Activated naive CD4-positive, alpha-beta T cell treated with anti-CD3 and anti-CD28 coated beads, Interleukin-2, amount 50 U/mL, for 72 hours (primary cell): ENCODE measurements at regions not wholly inside any gene's neighbourhood (a gene's known extent, or its start where the extent isn't known, plus 50 kb on each side); places are given as distances from the start of the nearest gene placed in this dataset.

ENCODE experiments used
- ATAC-seq, 2 donors: fragments of 150-1000 bp; cut with Tn5 transposase; 2 replicates each; pipeline ENCODE4 v1.10.0; 2021; ENCODE audit warnings: mild to moderate bottlenecking in 2 of 2, moderate library complexity in 2 of 2
- DNase-seq, 2 donors: peaks; one replicate each; pipeline ENCODE4 v3.0.0; 2021 to 2022; ENCODE audit warnings: low spot score in 2 of 2
- H3K27ac Mint-ChIP-seq, 2 donors: one replicate each; pipeline ENCODE4 v1.8.0; 2022; ENCODE audit warnings: mild to moderate bottlenecking in 2 of 2, mixed read lengths in 2 of 2
- H3K36me3 Mint-ChIP-seq, 2 donors: one replicate each; pipeline ENCODE4 v1.8.0; 2022; ENCODE audit warnings: mixed read lengths in 2 of 2
- H3K9me3 Mint-ChIP-seq, 2 donors: one replicate each; pipeline ENCODE4 v1.8.0; 2022; ENCODE audit warnings: mixed read lengths in 2 of 2

DNA sequence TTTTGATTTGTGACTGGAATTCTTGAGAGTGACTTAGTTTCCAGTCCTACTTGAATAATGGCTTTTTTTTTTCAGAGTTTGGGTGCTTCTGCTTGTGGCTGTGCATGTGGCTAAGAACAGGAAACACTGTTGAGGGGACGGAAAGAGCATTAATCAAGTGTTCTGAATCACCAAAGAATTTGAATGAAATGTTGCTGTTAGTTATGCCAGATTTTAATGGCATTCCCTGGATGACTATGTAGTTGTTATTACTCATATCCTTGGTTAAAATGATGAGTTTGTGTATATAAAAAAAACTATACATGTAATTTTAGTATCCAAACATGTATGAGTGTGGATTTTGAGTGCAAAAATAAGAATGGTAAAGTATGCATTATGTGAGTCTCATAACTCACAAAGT is 347.9 kb downstream of the BCAT1 start:
- ATAC-seq = peak; percentile 37 to 89
- DNase-seq = no peak
- H3K27ac Mint-ChIP-seq = no peak overlapping the region
- no peaks in the 10 kb centered on the region for H3K36me3 Mint-ChIP-seq
- H3K9me3 Mint-ChIP-seq = peaks cover 5% of the 10 kb centered on the region in 2 donors

DNA sequence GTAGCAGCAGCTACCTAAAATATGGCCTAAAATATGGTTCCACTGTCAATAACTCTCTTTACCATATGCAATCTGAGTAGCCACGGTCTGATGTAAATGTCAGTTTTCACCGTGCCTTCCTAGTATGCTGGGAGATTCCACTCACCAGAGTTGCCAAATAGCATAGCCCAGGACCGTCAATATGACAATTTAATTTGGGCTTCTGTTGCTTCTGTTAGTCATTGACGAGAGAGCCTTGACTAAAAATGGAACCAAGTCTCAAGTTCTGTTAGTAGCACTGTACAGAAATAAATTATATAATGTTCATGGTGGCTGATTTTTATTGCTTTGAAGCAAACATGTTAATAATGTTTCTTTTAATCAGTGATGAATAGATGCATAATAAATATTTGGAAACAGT is 348.4 kb downstream of the BCAT1 start:
- DNase-seq = no peak
- peak in 1 of 2 donors; percentile 76 for ATAC-seq
- Mint-ChIP-seq H3K9me3 (peaks cover 4% of the 10 kb centered on the region in 2 donors), H3K27ac (no peak overlapping the region), H3K36me3 (no peaks in the 10 kb centered on the region)

DNA sequence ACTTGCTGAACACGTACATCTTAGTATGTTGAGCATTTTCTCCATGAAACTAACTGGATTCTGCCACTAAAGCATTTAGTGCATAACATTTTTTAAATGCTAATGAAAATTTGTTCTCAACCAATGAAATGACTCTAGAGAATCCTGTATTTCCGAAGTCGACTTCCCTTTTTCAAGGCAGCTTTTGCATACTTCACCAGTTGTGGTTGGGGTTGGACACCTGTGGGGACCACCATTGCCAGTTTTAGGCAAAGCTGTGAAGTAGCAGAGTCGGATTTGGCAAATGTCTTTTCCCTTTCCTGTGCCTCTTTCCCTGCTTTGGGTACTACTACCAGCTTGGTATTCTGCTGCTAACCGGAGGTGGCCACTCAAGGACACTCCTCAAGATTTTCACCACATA is 349.2 kb downstream of the BCAT1 start:
- DNase-seq (no peak), ATAC-seq (no peak)
- H3K9me3 Mint-ChIP-seq = no peaks in the 10 kb centered on the region
- H3K36me3 Mint-ChIP-seq = no peaks in the 10 kb centered on the region
- no peak overlapping the region for H3K27ac Mint-ChIP-seq

DNA sequence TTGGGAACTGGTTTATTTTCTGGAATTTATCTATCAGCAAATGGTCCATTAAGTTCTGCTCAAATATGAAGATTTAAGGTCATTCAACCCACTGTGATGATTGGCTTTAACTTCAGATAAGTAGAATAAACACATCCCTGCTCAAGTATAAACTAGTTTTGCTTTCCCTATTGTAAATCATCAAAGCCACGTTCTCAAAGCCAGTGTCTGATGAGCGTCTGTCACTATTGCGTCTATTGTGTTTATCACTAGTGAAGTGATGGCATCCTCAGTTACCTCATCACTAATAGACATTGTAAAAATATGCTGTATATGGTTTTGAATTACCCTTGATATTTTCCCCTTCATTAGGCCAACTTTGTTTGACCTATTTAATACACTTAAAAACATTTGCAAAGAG is 351.3 kb downstream of the BCAT1 start:
- DNase-seq = no peak
- ATAC-seq = no peak
- Mint-ChIP-seq H3K27ac (no peak overlapping the region), H3K36me3 (no peaks in the 10 kb centered on the region), H3K9me3 (peaks cover 4 to 5% of the 10 kb centered on the region in 2 donors)

DNA sequence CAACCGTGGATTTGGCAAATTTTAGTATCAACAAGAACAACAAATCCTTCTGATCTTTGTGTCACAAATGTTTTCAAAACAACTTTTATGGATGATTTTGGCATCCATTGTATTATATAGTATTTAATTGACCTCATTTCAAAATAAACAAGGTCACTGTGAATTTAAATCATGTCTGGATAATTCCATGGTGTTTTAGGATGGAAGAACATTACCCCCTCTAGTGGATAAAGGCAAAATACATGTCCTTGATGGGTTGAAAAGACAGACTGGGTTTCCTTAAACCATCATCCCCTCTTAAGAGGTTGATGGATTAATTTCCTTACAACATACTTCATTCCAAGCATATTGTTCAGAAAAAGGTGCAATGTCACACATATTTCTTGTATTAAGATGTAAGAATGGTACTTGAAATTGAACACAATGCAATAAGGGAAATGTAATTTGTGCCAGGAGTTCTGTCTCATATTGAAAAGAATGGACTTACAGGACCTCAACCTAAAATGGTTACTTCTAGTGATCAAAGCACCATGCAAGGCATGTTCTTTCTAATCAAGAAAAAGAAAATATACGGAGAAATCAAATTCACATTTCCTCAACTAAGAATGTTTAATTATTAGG is 352.0 kb downstream of the BCAT1 start:
- peaks cover 4 to 5% of the 10 kb centered on the region in 2 donors for H3K9me3 Mint-ChIP-seq
- DNase-seq (no peak), ATAC-seq (no peak)
- H3K27ac Mint-ChIP-seq = no peak overlapping the region
- H3K36me3 Mint-ChIP-seq = no peaks in the 10 kb centered on the region

DNA sequence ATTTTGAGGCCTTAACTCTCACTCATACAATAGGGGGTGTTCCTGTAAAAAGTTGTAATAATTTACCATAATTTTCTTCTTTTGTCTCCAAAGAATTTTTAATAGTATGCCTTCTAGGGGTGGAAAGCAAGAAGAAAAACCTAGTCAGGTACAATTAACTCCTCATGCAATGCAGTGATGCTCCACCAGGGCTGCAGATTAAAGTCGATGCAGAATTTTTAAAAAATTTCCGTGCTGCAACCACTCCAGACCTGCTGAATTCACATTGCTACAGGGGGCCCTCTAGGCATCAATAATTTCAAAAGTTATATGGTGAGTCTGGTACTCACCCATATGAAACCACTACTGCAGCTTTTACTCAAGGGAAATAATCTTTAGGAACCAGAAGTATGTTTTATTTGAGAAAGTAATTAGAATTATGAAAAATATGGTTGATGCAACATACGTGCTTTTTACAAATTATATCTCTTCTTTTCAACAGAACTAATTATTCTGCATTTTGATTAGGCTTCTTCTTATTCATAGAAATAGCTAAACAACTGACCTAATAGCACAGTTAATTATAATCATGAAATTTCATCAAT is 353.2 kb downstream of the BCAT1 start:
- no peak for ATAC-seq
- no peaks in the 10 kb centered on the region for H3K36me3 Mint-ChIP-seq
- peaks cover 4 to 5% of the 10 kb centered on the region in 2 donors for H3K9me3 Mint-ChIP-seq
- no peak for DNase-seq
- H3K27ac Mint-ChIP-seq = no peak overlapping the region

DNA sequence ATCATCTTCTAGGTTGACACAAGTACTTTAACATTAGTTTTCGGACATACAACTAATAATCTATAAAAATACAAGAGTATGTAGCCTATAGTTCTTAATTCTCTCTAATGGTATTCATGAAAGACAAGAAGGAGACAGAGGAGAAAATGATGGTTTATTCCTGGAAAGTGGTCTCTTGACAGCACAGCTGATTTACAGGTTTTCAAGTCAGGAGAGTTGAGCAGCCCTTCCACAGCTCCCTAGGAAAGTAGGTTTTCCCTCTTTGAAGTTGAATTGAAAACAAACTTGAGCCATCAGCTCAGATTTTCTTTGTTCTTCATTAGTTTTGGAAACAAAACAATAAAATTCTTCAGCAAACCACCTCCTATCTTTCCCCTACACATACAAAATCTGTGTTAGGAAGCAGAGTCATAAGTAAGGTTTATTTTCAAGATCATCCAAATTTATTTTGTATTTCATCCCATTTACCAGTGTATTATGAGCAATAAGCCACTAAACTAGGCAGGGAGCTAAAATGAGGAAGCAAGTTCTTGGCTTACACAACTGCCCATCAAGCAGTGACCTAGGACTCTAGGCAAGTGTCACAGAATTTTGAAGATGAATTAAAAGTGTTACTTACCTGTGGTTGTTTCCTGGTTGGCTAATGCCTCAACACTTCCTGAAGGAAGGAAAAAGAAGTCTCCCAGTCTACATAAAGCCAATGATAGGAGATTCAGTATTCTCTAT is 357.0 kb downstream of the BCAT1 start:
- Mint-ChIP-seq H3K9me3 (peaks cover 4 to 5% of the 10 kb centered on the region in 2 donors), H3K27ac (no peak overlapping the region), H3K36me3 (no peaks in the 10 kb centered on the region)
- ATAC-seq = no peak
- no peak for DNase-seq

DNA sequence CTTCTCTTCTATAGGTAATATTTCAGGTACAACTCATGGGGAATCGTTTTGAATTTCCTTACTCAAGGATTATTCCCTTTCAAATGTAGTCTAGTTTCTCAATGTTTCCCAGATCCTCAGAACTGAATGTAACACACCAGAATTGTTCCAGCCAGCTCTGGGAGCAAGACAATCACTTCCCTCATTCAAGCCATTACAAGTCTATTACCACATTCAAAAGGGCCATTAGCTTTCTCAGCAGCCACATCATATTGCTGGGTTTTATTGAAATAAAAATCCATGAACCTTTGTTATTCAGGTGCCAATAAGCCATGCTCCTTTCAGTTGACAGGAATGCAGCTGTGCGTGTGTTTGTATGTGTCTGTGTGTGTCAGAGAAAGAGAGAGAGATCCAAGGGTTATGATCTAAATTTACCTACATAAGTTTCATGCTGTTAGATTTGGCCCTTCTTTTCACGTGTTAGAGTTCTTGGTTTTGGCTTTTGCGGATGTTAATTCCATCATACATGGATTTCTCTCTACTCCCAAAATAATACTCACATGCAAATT is 357.7 kb downstream of the BCAT1 start:
- DNase-seq (no peak), ATAC-seq (no peak)
- Mint-ChIP-seq H3K9me3 (peaks cover 4 to 5% of the 10 kb centered on the region in 2 donors), H3K36me3 (no peaks in the 10 kb centered on the region), H3K27ac (no peak overlapping the region)

DNA sequence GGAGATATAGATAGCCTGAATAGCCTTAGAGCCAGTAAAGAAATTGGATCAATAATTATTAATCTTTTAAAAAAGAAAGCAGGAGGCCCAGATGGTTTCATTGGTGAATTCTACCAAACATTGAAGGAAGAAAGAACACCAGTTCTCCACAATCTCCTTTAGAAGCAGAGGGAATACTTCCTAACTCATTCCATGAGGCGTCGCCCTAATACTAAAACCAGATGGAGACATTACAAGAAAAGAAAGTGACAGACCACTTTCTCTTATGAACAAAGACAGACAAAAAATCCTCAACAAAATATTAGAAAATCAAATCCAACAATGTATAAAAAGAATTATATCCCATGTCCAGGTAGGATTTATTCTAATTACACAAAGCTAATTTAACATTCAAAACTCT is 362.6 kb downstream of the BCAT1 start:
- H3K9me3 Mint-ChIP-seq = peaks cover 7 to 13% of the 10 kb centered on the region in 2 donors
- ATAC-seq (no peak), DNase-seq (no peak)
- peaks cover 0 to 10% of the 10 kb centered on the region in 2 donors for H3K36me3 Mint-ChIP-seq
- H3K27ac Mint-ChIP-seq = no peak overlapping the region

DNA sequence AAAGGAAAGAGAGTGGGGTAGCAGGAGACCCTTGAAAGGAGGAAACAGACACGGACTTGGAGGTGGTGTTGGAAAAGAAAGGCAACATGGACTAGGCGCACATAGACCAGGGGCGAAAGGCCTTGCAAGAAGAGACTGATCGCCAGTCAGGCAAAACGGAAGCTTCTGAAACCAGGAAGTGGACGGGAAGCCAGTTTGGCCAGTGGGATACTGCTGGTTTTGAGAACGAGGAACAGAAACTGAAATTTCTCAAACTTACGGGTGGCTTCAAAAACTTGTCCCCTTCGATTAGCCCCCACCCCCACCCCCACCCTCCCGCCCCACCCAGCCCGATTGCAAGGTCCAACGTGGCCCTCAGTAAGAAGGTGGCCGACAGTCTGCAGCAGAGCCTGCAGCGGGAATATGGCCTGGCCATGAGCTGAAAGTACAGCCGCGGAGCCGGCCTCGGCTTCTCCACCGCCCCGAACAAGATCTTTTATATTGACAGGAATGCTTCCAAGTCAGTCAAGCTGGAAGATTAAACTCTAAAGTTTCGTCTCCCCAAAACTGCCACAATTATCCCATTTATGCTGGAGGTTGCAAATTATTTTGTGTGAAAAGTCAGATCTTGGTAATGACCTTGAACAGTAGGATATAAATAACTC is 364.7 kb downstream of the BCAT1 start:
- DNase-seq (no peak), ATAC-seq (no peak)
- Mint-ChIP-seq H3K36me3 (peaks cover 2 to 10% of the 10 kb centered on the region in 2 donors), H3K27ac (no peak overlapping the region), H3K9me3 (peaks cover 16 to 17% of the 10 kb centered on the region in 2 donors)

DNA sequence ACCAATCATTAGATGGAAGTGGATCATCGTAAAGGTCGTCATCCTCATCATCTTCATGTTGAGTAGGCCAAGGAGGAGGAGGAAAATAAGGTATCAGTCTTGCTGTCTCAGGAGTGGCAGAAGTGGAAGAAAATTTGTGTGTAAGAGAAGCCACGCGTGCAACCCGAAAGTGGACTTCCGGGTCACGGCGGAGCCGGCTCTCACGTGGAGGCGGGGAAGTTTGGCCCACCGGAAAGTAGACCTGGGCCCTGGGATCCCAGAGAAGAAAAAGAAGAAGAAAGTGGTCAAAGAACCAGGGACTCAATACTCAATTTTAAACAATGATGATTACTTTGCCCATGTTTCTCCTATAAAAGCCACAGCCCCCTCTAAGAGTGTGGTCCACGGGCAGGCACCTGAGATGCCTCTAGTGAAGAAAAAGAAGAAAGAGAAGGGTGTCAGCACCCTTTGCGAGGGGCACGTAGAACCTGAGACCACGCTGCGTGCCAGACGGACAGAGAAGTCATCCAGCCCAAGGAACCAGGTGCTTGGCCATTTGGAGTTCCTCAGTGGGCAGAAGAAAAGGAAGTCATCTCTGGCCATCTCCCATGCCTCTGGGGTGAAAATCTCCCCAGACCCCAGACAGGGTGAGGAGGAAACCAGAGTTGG is 365.8 kb downstream of the BCAT1 start:
- DNase-seq (no peak), ATAC-seq (no peak)
- H3K36me3 Mint-ChIP-seq = peaks cover 7 to 10% of the 10 kb centered on the region in 2 donors
- H3K9me3 Mint-ChIP-seq = peaks cover 20% of the 10 kb centered on the region in 2 donors
- peak overlapping the region in 1 of 2 donors; percentile 46 for H3K27ac Mint-ChIP-seq

DNA sequence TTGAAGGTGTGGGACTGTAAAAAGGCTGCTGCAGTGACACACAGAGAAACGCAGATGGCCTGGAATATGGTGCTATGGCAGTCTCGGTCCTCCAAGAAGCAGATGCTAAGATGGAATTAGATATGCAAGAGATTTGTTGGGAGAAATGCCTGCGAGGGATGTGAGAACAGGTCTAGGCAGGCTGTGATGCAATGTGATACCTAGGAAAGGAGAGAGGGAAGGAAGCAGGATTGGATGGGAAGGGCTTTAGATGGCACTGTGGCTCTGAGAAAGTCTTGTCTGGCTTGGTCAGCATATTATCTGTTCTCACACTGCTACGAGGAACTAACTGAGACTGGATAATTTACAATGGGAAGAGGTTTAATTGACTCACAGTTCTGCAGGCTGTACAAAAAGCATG is 374.4 kb downstream of the BCAT1 start:
- Mint-ChIP-seq H3K36me3 (peaks cover 0 to 15% of the 10 kb centered on the region in 2 donors), H3K9me3 (peaks cover 12 to 15% of the 10 kb centered on the region in 2 donors), H3K27ac (no peak overlapping the region)
- ATAC-seq (no peak), DNase-seq (no peak)

DNA sequence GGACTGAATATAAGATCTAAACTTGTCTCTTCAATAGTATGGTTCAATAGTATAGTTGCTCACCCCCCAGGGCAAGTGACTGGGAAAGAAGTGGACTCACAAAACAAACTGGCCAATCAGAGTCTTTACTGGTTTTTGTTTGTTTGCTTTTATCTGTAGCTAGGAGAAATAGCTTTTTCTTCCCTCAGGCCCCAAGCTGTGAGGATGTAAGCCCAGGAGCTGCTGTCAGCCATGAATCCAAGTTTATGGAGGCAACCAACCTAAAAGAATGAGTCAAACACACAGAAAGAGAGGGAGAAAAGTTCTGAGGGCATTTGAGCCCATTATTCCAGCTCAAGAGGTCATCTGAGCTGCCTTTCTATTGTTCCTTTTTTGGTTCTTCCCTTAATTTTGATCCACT is 375.3 kb downstream of the BCAT1 start:
- ATAC-seq = no peak
- Mint-ChIP-seq H3K27ac (no peak overlapping the region), H3K36me3 (peaks cover 0 to 7% of the 10 kb centered on the region in 2 donors), H3K9me3 (peaks cover 5 to 9% of the 10 kb centered on the region in 2 donors)
- DNase-seq = no peak

DNA sequence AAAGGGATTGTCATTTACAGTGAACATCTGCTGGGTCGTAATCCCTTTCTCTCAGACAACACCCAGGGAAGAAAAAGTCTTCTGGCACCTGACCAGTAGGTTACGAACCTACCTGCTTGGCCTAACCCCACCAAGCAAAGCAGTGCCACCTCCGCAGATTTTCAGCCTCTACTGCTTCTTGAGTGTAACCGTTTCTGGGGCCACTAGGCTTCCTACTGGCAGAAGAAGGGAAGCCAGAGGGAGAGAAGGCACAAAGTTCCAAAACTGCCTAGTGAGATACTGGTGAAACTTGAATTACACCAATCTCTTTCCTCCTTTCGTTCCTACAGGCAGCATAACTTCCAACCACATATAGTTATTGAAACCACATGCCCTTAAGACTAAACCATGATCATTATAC is 383.6 kb downstream of the BCAT1 start:
- Mint-ChIP-seq H3K9me3 (no peaks in the 10 kb centered on the region), H3K36me3 (peaks cover 0 to 6% of the 10 kb centered on the region in 2 donors), H3K27ac (no peak overlapping the region)
- ATAC-seq (no peak), DNase-seq (no peak)

DNA sequence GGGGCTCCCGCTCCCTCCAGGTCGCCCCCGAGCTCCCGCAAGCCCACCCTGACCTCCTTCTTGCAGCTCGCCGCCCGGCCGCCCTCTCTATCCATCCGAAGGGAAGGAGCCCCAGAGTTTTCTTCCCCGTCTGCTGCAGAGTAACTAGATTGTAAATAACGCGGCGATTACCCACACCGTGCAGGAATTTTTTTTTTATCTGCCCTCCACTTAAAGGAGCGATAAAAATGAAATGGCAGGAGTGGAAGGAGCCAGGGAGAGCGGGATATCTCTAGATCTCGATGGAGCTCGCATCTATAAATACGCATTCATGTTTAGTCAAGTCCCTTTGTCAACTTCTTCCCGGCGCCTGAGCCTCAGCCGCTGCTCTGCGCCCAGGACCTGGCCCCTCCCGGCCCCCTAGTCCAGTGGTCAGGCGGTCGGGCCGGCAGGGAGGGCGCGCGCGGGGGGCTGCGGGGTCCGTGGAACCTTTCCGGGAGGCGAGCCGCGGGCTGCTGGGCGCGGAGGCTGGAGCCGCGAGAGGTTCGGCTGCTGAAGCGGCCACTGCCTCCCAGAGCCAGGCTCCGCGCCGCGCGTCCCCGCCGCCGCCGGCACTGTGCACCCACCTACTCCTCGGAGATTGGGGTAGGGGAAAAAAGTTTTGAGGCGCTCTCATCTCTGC is 386.0 kb downstream of the BCAT1 start:
- H3K27ac Mint-ChIP-seq = peak overlapping the region in 1 of 2 donors; percentile 40
- peaks cover 0 to 6% of the 10 kb centered on the region in 2 donors for H3K36me3 Mint-ChIP-seq
- ATAC-seq (peak; percentile 18 to 56), DNase-seq (peak in 1 of 2 donors; percentile 10)
- no peaks in the 10 kb centered on the region for H3K9me3 Mint-ChIP-seq
